GM12878 (cell line): ENCODE measurements at regions not wholly inside any gene's neighbourhood (a gene's known extent, or its start where the extent isn't known, plus 50 kb on each side); places are given as distances from the start of the nearest gene placed in this dataset.

ENCODE experiments used
- ATAC-seq: fragments of 200-7000 bp; cut with Tn5 transposase; 3 replicates; pipeline ENCODE4 v1.9.1; 2020; ENCODE audit warnings: mild to moderate bottlenecking, moderate library complexity
- BruUV-seq: library from RNA; stranded (reverse); fragments of 400-500 nt; replicated peaks from 2 replicates; lab custom pipeline; 2021; lab: Mats Ljungman, UMichigan
- CTCF ChIA-PET: fragments of 300-600 bp; sonication (Branson Sonifier 250); formaldehyde crosslinking; extraction: SDS; loops from one replicate; lab custom pipeline; 2021; ENCODE audit warnings: inconsistent platforms; lab: Yijun Ruan, JAX
- POLR2A ChIA-PET: fragments of 350-600 bp; formaldehyde crosslinking; extraction: SDS; loops from one replicate; lab custom pipeline; 2021; ENCODE audit warnings: inconsistent platforms; lab: Charles Lee
- RAD21 ChIA-PET: fragments of 300-600 bp; sonication (Branson Sonifier 250); formaldehyde crosslinking; loops from one replicate; lab custom pipeline; 2023; ENCODE audit warnings: antibody characterized with exemption; ENCODE audit not compliant: unreplicated experiment; lab: Charles Lee
- SMC1A ChIA-PET: fragments of 300-600 bp; sonication (Branson Sonifier 250); formaldehyde crosslinking; loops from one replicate; lab custom pipeline; 2023; ENCODE audit not compliant: unreplicated experiment, uncharacterized antibody; lab: Charles Lee
- DNase-seq: peaks from one replicate; pipeline ENCODE4 v3.0.0-alpha.2; 2011; ENCODE audit warnings: low read depth, low spot score
- FAIRE-seq: peaks from 3 replicates; lab custom pipeline; 2011; peaks lifted over from hg19 to GRCh38; lab: Jason Lieb, UNC
- H2AFZ ChIP-seq: 2 replicates; pipeline ENCODE4 v1.6.0; 2011; ENCODE audit warnings: low read depth, low read length, control low read depth; ENCODE audit not compliant: control insufficient read depth
- H3K27ac ChIP-seq: 2 replicates; pipeline ENCODE4 v1.5.1; 2011; ENCODE audit warnings: control low read depth; ENCODE audit not compliant: control insufficient read depth, insufficient read depth
- H3K27me3 ChIP-seq, 2 experiments: replicated peaks in 1 of 2; 2 replicates each; pipeline versions ENCODE4 v1.6.0 to v1.6.1; 2011; ENCODE audit warnings: low read length in 1 of 2; ENCODE audit not compliant: control insufficient read depth in 2 of 2, insufficient read depth in 2 of 2
- H3K36me3 ChIP-seq, 2 experiments: 2 replicates each; pipeline ENCODE4 v1.5.1; 2011; ENCODE audit warnings: low read length in 1 of 2; ENCODE audit not compliant: control insufficient read depth in 2 of 2, insufficient read depth in 2 of 2
- H3K4me1 ChIP-seq: 2 replicates; pipeline ENCODE4 v1.6.1; 2011; ENCODE audit warnings: mild to moderate bottlenecking, low read length, moderate library complexity, mixed read lengths; ENCODE audit not compliant: control insufficient read depth, insufficient read depth
- H3K4me2 ChIP-seq: 2 replicates; pipeline ENCODE4 v1.6.0; 2011; ENCODE audit warnings: control low read depth; ENCODE audit not compliant: control insufficient read depth, insufficient read depth
- H3K4me3 ChIP-seq: fragments of 200-600 bp; sonication (generic); 2 replicates; pipeline ENCODE4 v1.5.1; 2016
- H3K79me2 ChIP-seq: 2 replicates; pipeline ENCODE4 v1.6.0; 2011; ENCODE audit warnings: low read length; ENCODE audit not compliant: control insufficient read depth, insufficient read depth
- H3K9ac ChIP-seq: 2 replicates; pipeline ENCODE4 v1.8.0; 2011; ENCODE audit warnings: low read length, control low read depth, mixed read lengths; ENCODE audit not compliant: control insufficient read depth, insufficient read depth
- H3K9me3 ChIP-seq: replicated peaks from 3 replicates; pipeline ENCODE4 v1.5.1; 2011; ENCODE audit warnings: mild to moderate bottlenecking, low read length; ENCODE audit not compliant: control insufficient read depth, insufficient read depth
- H4K20me1 ChIP-seq: 2 replicates; pipeline ENCODE4 v1.6.0; 2011; ENCODE audit not compliant: control insufficient read depth, insufficient read depth
- BRCA1 ChIP-seq: IDR thresholded peaks from 2 replicates; pipeline ENCODE4 v1.6.1; 2011; ENCODE audit warnings: low read depth, low read length, improper control_type of control experiment
- E2F4 ChIP-seq: IDR thresholded peaks from 2 replicates; pipeline ENCODE4 v1.6.1; 2012; ENCODE audit warnings: low read depth, low read length, improper control_type of control experiment
- FOS ChIP-seq: IDR thresholded peaks from 3 replicates; pipeline ENCODE4 v1.6.1; 2011; ENCODE audit warnings: borderline replicate concordance; ENCODE audit not compliant: insufficient read length; ENCODE audit errors: extremely low read depth
- MEF2A ChIP-seq: IDR thresholded peaks from 2 replicates; pipeline ENCODE4 v1.6.1; 2011; ENCODE audit warnings: low read depth, mild to moderate bottlenecking, low read length, moderate library complexity; ENCODE audit not compliant: insufficient read depth
- MLLT1 ChIP-seq: fragments of 450-650 bp; IDR thresholded peaks from 2 replicates; pipeline ENCODE4 v1.6.1; 2016; ENCODE audit warnings: mild to moderate bottlenecking
- MXI1 ChIP-seq: fragments of 150-350 bp; IDR thresholded peaks from 2 replicates; pipeline ENCODE4 v1.6.1; 2011; ENCODE audit warnings: low read depth, mild to moderate bottlenecking, inconsistent platforms, low read length, improper control_type of control experiment
- PBX3 ChIP-seq: IDR thresholded peaks from 2 replicates; pipeline ENCODE4 v1.6.1; 2011; ENCODE audit warnings: mild to moderate bottlenecking, low read depth, low read length, moderate library complexity; ENCODE audit not compliant: insufficient replicate concordance
- TCF3 ChIP-seq: IDR thresholded peaks from 2 replicates; pipeline ENCODE4 v1.6.1; 2012; ENCODE audit warnings: low read depth, mild to moderate bottlenecking, low read length, borderline replicate concordance; ENCODE audit not compliant: insufficient read depth
- ZBTB11 ChIP-seq: fragments of 450-650 bp; formaldehyde crosslinking; IDR thresholded peaks from 2 replicates; pipeline ENCODE4 v1.5.0; 2022; ENCODE audit warnings: mild to moderate bottlenecking, missing genetic modification characterization
- WGBS: methylation state at CpG from one replicate; pipeline ENCODE4 v1.1.6; 2016; ENCODE audit warnings: low lambda C conversion rate; ENCODE audit not compliant: insufficient replicate concordance, insufficient coverage; ENCODE audit errors: missing lambda C conversion rate; 5-methylcytosine and 5-hydroxymethylcytosine counted together
- in situ Hi-C: fragments of 300-500 bp; cut with MboI; formaldehyde crosslinking; loops from 9 replicates; pipeline ENCODE4 v1.14.3; 2018; ENCODE audit warnings: mixed read lengths
- intact Hi-C: fragments of 100-400 bp; cut with micrococcal nuclease; formaldehyde crosslinking; loops from one replicate; pipeline ENCODE4 v1.14.2; 2022; ENCODE audit not compliant: unreplicated experiment

GRCh38 chr10:78348411-78349164 is 314.9 kb downstream of the RPS24 start:
- no peak overlapping the region for H2AFZ ChIP-seq
- SMC1A ChIA-PET: no interaction called here
- H3K4me1 ChIP-seq: no peaks in the 10 kb centered on the region
- no peaks in the 10 kb centered on the region for H3K79me2 ChIP-seq
- intact Hi-C loops (no loop called here), in situ Hi-C loops (no loop called here)
- H3K4me2 ChIP-seq: no peak overlapping the region
- H4K20me1 ChIP-seq: no peaks in the 10 kb centered on the region
- TF ChIP-seq MXI1: no peak
- no peak for TF ChIP-seq ZBTB11 (CRISPR knock-in tag)
- RAD21 ChIA-PET: no interaction called here
- H3K9ac ChIP-seq: no peak overlapping the region
- H3K36me3 ChIP-seq: no peaks in the 10 kb centered on the region
- no TSS peak for BruUV-seq
- H3K27me3 ChIP-seq: no peaks in the 10 kb centered on the region; a peak in 1 of 4 replicates
- no peak overlapping the region for H3K27ac ChIP-seq
- DNase-seq: no peak
- 42% methylated on average over 6 of the region's 6 CpGs for WGBS
- no peak for FAIRE-seq
- ATAC-seq: no peak
- no peaks in the 10 kb centered on the region for H3K9me3 ChIP-seq
- H3K4me3 ChIP-seq: no peak overlapping the region
- POLR2A ChIA-PET: no interaction called here
- CTCF ChIA-PET: no interaction called here

GRCh38 chr10:78349165-78349516 is 315.5 kb downstream of the RPS24 start:
- ChIA-PET RAD21 (no interaction called here), CTCF (no interaction called here), SMC1A (no interaction called here), POLR2A (no interaction called here)
- Histone ChIP-seq H3K9me3 (no peaks in the 10 kb centered on the region), H3K9ac (no peak overlapping the region), H2AFZ (no peak overlapping the region), H3K79me2 (no peaks in the 10 kb centered on the region), H3K4me1 (no peaks in the 10 kb centered on the region), H3K27ac (no peak overlapping the region), H3K4me2 (no peak overlapping the region), H3K27me3 (no peaks in the 10 kb centered on the region; a peak in 1 of 4 replicates), H4K20me1 (no peaks in the 10 kb centered on the region), H3K36me3 (no peaks in the 10 kb centered on the region), H3K4me3 (no peak overlapping the region)
- no peak for ATAC-seq
- in situ Hi-C loops: no loop called here
- WGBS: 33% methylated on average over 4 of the region's 4 CpGs
- DNase-seq: no peak
- intact Hi-C loops: no loop called here
- no TSS peak for BruUV-seq
- FAIRE-seq: no peak
- TF ChIP-seq PBX3: no peak
- no peak for TF ChIP-seq FOS
- TF ChIP-seq E2F4: no peak
- no peak for TF ChIP-seq MEF2A
- TF ChIP-seq TCF3: no peak
- no peak for TF ChIP-seq MLLT1
- no peak for TF ChIP-seq BRCA1
